ENCODE measurements at regions not wholly inside any gene's neighbourhood (a gene's known extent, or its start where the extent isn't known, plus 50 kb on each side); places are given as distances from the start of the nearest gene placed in this dataset.

DNA sequence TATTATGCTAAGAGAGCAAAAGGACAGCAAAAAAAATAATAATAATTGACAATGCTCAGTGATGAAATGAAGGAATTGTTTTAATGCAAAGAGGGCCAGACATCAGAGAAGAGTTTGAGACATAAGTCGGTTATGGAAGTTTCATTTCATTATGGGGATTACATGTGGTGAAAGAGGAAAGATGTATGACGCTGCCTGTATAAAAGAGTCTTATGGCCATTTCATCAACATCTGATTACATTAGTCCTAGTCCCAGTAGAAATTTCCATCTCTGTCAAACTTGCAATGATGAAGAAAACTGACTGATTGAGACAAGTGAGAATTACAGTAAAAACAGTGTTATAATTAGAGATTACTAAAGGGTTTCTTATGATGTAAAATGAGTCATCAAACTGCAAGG, 900.6 kb upstream of the CDH9 start:
- CTCF ChIA-PET, result no interaction called here
- no peaks in the 10 kb centered on the region for H3K4me1 Mint-ChIP-seq (ENCODE audit: low read depth)
- POLR2A ChIA-PET, result no interaction called here
- H3K27me3 Mint-ChIP-seq, result no peaks in the 10 kb centered on the region
- intact Hi-C loops (cut with micrococcal nuclease), result no loop called here
- H3K4me3 Mint-ChIP-seq, result no peak overlapping the region
- peaks cover 10% of the 10 kb centered on the region for H3K9me3 Mint-ChIP-seq
- no peak for ATAC-seq
- no peak overlapping the region for H3K27ac Mint-ChIP-seq
- no peaks in the 10 kb centered on the region for H3K36me3 Mint-ChIP-seq (ENCODE audit: low read depth)
- DNase-seq, result no peak
- TF ChIP-seq, protein P1, sequence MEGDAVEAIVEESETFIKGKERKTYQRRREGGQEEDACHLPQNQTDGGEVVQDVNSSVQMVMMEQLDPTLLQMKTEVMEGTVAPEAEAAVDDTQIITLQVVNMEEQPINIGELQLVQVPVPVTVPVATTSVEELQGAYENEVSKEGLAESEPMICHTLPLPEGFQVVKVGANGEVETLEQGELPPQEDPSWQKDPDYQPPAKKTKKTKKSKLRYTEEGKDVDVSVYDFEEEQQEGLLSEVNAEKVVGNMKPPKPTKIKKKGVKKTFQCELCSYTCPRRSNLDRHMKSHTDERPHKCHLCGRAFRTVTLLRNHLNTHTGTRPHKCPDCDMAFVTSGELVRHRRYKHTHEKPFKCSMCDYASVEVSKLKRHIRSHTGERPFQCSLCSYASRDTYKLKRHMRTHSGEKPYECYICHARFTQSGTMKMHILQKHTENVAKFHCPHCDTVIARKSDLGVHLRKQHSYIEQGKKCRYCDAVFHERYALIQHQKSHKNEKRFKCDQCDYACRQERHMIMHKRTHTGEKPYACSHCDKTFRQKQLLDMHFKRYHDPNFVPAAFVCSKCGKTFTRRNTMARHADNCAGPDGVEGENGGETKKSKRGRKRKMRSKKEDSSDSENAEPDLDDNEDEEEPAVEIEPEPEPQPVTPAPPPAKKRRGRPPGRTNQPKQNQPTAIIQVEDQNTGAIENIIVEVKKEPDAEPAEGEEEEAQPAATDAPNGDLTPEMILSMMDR (IDR thresholded peaks at IDR 0.05), result no peak

DNA sequence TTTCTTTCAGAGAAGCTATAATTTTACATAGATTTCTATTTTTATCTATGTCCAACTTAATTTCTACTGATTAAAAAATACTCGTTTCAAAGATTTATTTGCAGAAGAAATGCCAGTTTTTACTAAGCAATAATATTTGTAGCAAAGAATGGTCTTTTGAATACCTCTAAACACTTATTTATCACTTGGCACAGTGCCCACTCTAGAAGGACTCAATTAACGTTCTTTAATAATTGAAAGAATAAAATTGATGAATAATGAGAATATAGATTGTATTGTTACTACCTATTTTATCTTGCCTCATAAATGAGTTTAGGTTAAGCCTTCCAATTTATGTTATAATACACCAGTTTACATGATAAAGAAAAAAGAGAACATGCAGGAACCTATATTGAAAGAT, 889.7 kb upstream of the CDH9 start:
- intact Hi-C loops (cut with micrococcal nuclease), result no loop called here
- CTCF ChIA-PET, result no interaction called here
- Mint-ChIP-seq H3K4me3 (no peak overlapping the region), H3K4me1 (ENCODE audit: low read depth) (no peaks in the 10 kb centered on the region), H3K27ac (no peak overlapping the region), H3K36me3 (ENCODE audit: low read depth) (no peaks in the 10 kb centered on the region), H3K9me3 (peaks cover 9% of the 10 kb centered on the region), H3K27me3 (no peaks in the 10 kb centered on the region)
- TF ChIP-seq, protein P1 (IDR thresholded peaks at IDR 0.05), result no peak
- ATAC-seq, result no peak
- DNase-seq, result no peak
- POLR2A ChIA-PET, result no interaction called here

GRCh38 chr5:27911216-27911615, 872.8 kb upstream of the CDH9 start:
- Mint-ChIP-seq H3K36me3 (ENCODE audit: low read depth) (no peaks in the 10 kb centered on the region), H3K27me3 (no peaks in the 10 kb centered on the region), H3K4me1 (ENCODE audit: low read depth) (no peaks in the 10 kb centered on the region), H3K4me3 (no peak overlapping the region), H3K9me3 (peaks cover 16% of the 10 kb centered on the region), H3K27ac (no peak overlapping the region)
- POLR2A ChIA-PET, result no interaction called here
- intact Hi-C loops (cut with micrococcal nuclease), result no loop called here
- TF ChIP-seq, protein P1 (IDR thresholded peaks at IDR 0.05), result no peak
- CTCF ChIA-PET, result no interaction called here
- DNase-seq (no peak), ATAC-seq (no peak)

- no peaks in the 10 kb centered on the region for H3K27me3 Mint-ChIP-seq
- peaks cover 14% of the 10 kb centered on the region for H3K9me3 Mint-ChIP-seq
- no peak overlapping the region for H3K27ac Mint-ChIP-seq
- no peaks in the 10 kb centered on the region for H3K4me1 Mint-ChIP-seq (ENCODE audit: low read depth)
- ATAC-seq (no peak), DNase-seq (no peak)
- TF ChIP-seq, protein P1 (IDR thresholded peaks at IDR 0.05), result no peak
- no peaks in the 10 kb centered on the region for H3K36me3 Mint-ChIP-seq (ENCODE audit: low read depth)
- H3K4me3 Mint-ChIP-seq, result no peak overlapping the region
- POLR2A ChIA-PET, result no interaction called here
- CTCF ChIA-PET, result no interaction called here
- intact Hi-C loops (cut with micrococcal nuclease), result no loop called here
Measured at GRCh38 chr5:27908341-27908740, 870.0 kb upstream of the CDH9 start.

- Mint-ChIP-seq H3K4me1 (ENCODE audit: low read depth) (no peaks in the 10 kb centered on the region), H3K9me3 (peaks cover 21% of the 10 kb centered on the region), H3K27me3 (no peaks in the 10 kb centered on the region), H3K27ac (no peak overlapping the region), H3K4me3 (no peak overlapping the region), H3K36me3 (ENCODE audit: low read depth) (no peaks in the 10 kb centered on the region)
- DNase-seq (no peak), ATAC-seq (no peak)
- TF ChIP-seq, protein P1 (IDR thresholded peaks at IDR 0.05), result no peak
- intact Hi-C loops (cut with micrococcal nuclease), result no loop called here
- ChIA-PET POLR2A (no interaction called here), CTCF (no interaction called here)
Measured at GRCh38 chr5:27906931-27907601, 868.7 kb upstream of the CDH9 start.
